ENCODE measurements at regions not wholly inside any gene's neighbourhood (a gene's known extent, or its start where the extent isn't known, plus 50 kb on each side); places are given as distances from the start of the nearest gene placed in this dataset.

GRCh38 chr1:216779686-216780085 lies 56.5 kb upstream of the ESRRG start:
- TF ChIP-seq, protein P1, sequence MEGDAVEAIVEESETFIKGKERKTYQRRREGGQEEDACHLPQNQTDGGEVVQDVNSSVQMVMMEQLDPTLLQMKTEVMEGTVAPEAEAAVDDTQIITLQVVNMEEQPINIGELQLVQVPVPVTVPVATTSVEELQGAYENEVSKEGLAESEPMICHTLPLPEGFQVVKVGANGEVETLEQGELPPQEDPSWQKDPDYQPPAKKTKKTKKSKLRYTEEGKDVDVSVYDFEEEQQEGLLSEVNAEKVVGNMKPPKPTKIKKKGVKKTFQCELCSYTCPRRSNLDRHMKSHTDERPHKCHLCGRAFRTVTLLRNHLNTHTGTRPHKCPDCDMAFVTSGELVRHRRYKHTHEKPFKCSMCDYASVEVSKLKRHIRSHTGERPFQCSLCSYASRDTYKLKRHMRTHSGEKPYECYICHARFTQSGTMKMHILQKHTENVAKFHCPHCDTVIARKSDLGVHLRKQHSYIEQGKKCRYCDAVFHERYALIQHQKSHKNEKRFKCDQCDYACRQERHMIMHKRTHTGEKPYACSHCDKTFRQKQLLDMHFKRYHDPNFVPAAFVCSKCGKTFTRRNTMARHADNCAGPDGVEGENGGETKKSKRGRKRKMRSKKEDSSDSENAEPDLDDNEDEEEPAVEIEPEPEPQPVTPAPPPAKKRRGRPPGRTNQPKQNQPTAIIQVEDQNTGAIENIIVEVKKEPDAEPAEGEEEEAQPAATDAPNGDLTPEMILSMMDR (IDR thresholded peaks at IDR 0.05), result no peak
- no peak for TF ChIP-seq POLR2A (IDR thresholded peaks at IDR 0.05)
- no peak for TF ChIP-seq POLR2AphosphoS5 (IDR thresholded peaks at IDR 0.05)

All from prostate gland (tissue), 2 donors.